Neural progenitor cell (in vitro differentiated cells): ENCODE measurements at regions not wholly inside any gene's neighbourhood (a gene's known extent, or its start where the extent isn't known, plus 50 kb on each side); places are given as distances from the start of the nearest gene placed in this dataset.

Source experiments
- DNase-seq: peaks from one replicate; pipeline ENCODE4 v3.0.0-alpha.2; 2016; ENCODE audit warnings: low spot score
- H2AFZ ChIP-seq: fragments of 200-600 bp; sonication (generic); replicated peaks from 2 replicates; pipeline ENCODE4 v1.6.1; 2016; ENCODE audit warnings: antibody characterized with exemption
- H3F3A ChIP-seq: fragments of 200-600 bp; sonication (generic); 2 replicates; pipeline ENCODE4 v1.6.1; 2016; ENCODE audit warnings: antibody characterized with exemption, low read depth
- H3K27ac ChIP-seq: fragments of 200-600 bp; sonication (generic); 2 replicates; pipeline ENCODE4 v1.5.1; 2016; ENCODE audit warnings: mild to moderate bottlenecking
- H3K27me3 ChIP-seq: fragments of 200-600 bp; sonication (generic); 2 replicates; pipeline ENCODE4 v1.6.1; 2016; ENCODE audit warnings: mild to moderate bottlenecking, moderate library complexity
- H3K36me3 ChIP-seq: fragments of 200-600 bp; sonication (generic); 2 replicates; pipeline ENCODE4 v1.5.1; 2016
- H3K4me1 ChIP-seq: fragments of 200-600 bp; sonication (generic); 2 replicates; pipeline ENCODE4 v1.6.1; 2016; ENCODE audit warnings: mixed run types
- H3K4me2 ChIP-seq: fragments of 200-600 bp; sonication (generic); 2 replicates; pipeline ENCODE4 v1.6.1; 2016
- H3K4me3 ChIP-seq: fragments of 200-600 bp; sonication (generic); 2 replicates; pipeline ENCODE4 v1.5.1; 2016
- H3K79me2 ChIP-seq: fragments of 200-600 bp; sonication (generic); 2 replicates; pipeline ENCODE4 v1.6.1; 2016; ENCODE audit warnings: low read depth
- H3K9ac ChIP-seq: fragments of 200-600 bp; sonication (generic); 2 replicates; pipeline ENCODE4 v1.6.1; 2016
- H3K9me3 ChIP-seq: fragments of 200-600 bp; sonication (generic); 2 replicates; pipeline ENCODE4 v1.5.1; 2016; ENCODE audit warnings: low read depth
- H4K20me1 ChIP-seq: fragments of 200-600 bp; sonication (generic); 2 replicates; pipeline ENCODE4 v1.6.1; 2016; ENCODE audit warnings: low read depth
- H3K27ac Mint-ChIP-seq: 3 replicates; pipeline ENCODE4 v1.8.0; 2021; ENCODE audit warnings: mixed read lengths
- H3K27me3 Mint-ChIP-seq: 2 replicates; pipeline ENCODE4 v1.8.0; 2022; ENCODE audit warnings: low read depth, mild to moderate bottlenecking, inconsistent platforms, moderate library complexity, mixed read lengths; ENCODE audit not compliant: insufficient read depth
- H3K36me3 Mint-ChIP-seq: 3 replicates; pipeline ENCODE4 v1.8.0; 2021; ENCODE audit warnings: mixed read lengths
- H3K4me1 Mint-ChIP-seq: 3 replicates; pipeline ENCODE4 v1.8.0; 2021; ENCODE audit warnings: mixed read lengths
- H3K4me3 Mint-ChIP-seq: 3 replicates; pipeline ENCODE4 v1.8.0; 2021; ENCODE audit warnings: mild to moderate bottlenecking, moderate library complexity, mixed read lengths
- H3K9me3 Mint-ChIP-seq: 3 replicates; pipeline ENCODE4 v1.8.0; 2020; ENCODE audit warnings: mixed read lengths
- CTCF ChIP-seq: fragments of 200-600 bp; sonication (generic); IDR thresholded peaks from 2 replicates; pipeline ENCODE4 v1.5.1; 2017; ENCODE audit warnings: antibody characterized with exemption, mild to moderate bottlenecking
- EZH2 ChIP-seq: fragments of 200-600 bp; sonication (generic); IDR thresholded peaks from 2 replicates; pipeline ENCODE4 v1.6.1; 2017; ENCODE audit warnings: antibody characterized with exemption, mild to moderate bottlenecking, moderate library complexity
- EZH2phosphoT487 ChIP-seq: fragments of 200-600 bp; sonication (generic); IDR thresholded peaks from 2 replicates; pipeline ENCODE4 v1.6.1; 2017; ENCODE audit warnings: antibody characterized with exemption

- Histone ChIP-seq H3K4me3 (no peak overlapping the region), H3K4me1 (no peaks in the 10 kb centered on the region), H3K9me3 (no peaks in the 10 kb centered on the region), H3K79me2 (no peaks in the 10 kb centered on the region), H3F3A (no peaks in the 10 kb centered on the region), H3K27me3 (no peaks in the 10 kb centered on the region), H3K9ac (no peak overlapping the region), H3K27ac (no peak overlapping the region), H2AFZ (no peak overlapping the region), H3K36me3 (no peaks in the 10 kb centered on the region), H4K20me1 (no peaks in the 10 kb centered on the region), H3K4me2 (no peak overlapping the region)
- TF ChIP-seq EZH2 (no peak), CTCF (no peak), EZH2phosphoT487 (no peak)
- Mint-ChIP-seq H3K36me3 (no peaks in the 10 kb centered on the region), H3K27me3 (peaks cover 9% of the 10 kb centered on the region), H3K9me3 (no peaks in the 10 kb centered on the region), H3K27ac (no peak overlapping the region), H3K4me1 (no peaks in the 10 kb centered on the region), H3K4me3 (no peak overlapping the region)
- DNase-seq: no peak
These were observed 62.7 kb upstream of the NBL1 start for GRCh38 chr1:19581381-19581780.

- no peaks in the 10 kb centered on the region for H3K27me3 ChIP-seq
- H2AFZ ChIP-seq: no peak overlapping the region
- H3K79me2 ChIP-seq: no peaks in the 10 kb centered on the region
- no peak overlapping the region for H3K4me3 ChIP-seq
- H3K27me3 Mint-ChIP-seq: peaks cover 10% of the 10 kb centered on the region
- H3F3A ChIP-seq: no peaks in the 10 kb centered on the region
- no peak overlapping the region for H3K27ac Mint-ChIP-seq
- no peaks in the 10 kb centered on the region for H4K20me1 ChIP-seq
- no peaks in the 10 kb centered on the region for H3K36me3 ChIP-seq
- H3K4me2 ChIP-seq: no peak overlapping the region
- no peak overlapping the region for H3K27ac ChIP-seq
- H3K9me3 Mint-ChIP-seq: no peaks in the 10 kb centered on the region
- no peak for TF ChIP-seq EZH2
- no peak for TF ChIP-seq EZH2phosphoT487
- no peak for TF ChIP-seq CTCF
- H3K4me3 Mint-ChIP-seq: no peak overlapping the region
- no peak overlapping the region for H3K9ac ChIP-seq
- H3K9me3 ChIP-seq: no peaks in the 10 kb centered on the region
- DNase-seq: no peak
- no peaks in the 10 kb centered on the region for H3K4me1 Mint-ChIP-seq
- H3K4me1 ChIP-seq: no peaks in the 10 kb centered on the region
- H3K36me3 Mint-ChIP-seq: no peaks in the 10 kb centered on the region
These were observed 66.5 kb upstream of the NBL1 start for GRCh38 chr1:19577561-19577960.

DNA sequence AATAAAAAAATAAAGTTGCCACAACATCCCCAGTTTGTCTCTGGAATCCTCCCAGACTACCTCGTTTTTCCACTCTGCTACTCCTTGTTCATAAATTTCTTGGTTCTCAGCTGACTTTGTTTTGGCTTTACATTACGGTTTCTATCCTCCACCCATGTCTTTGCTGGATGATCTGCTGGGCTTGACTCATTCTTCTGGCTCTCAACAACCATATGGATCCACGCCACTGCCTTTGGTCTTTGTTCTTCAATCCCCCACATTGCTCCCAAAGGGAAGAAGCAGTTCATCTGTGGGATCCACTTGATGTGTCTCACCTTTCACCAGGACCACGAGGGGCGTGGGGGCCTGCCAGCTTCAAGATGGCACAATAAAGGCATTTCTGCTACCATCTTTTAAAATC, 67.1 kb upstream of the NBL1 start:
- no peak overlapping the region for H3K4me3 ChIP-seq
- H4K20me1 ChIP-seq: no peaks in the 10 kb centered on the region
- H3K36me3 ChIP-seq: no peaks in the 10 kb centered on the region
- H3K27ac ChIP-seq: no peak overlapping the region
- peaks cover 8% of the 10 kb centered on the region for H3K27me3 Mint-ChIP-seq
- H3K79me2 ChIP-seq: no peaks in the 10 kb centered on the region
- no peaks in the 10 kb centered on the region for H3K9me3 ChIP-seq
- no peak for TF ChIP-seq CTCF
- TF ChIP-seq EZH2phosphoT487: no peak
- no peak for TF ChIP-seq EZH2
- no peaks in the 10 kb centered on the region for H3K4me1 Mint-ChIP-seq
- H3K27me3 ChIP-seq: no peaks in the 10 kb centered on the region
- no peak overlapping the region for H3K9ac ChIP-seq
- H3K4me3 Mint-ChIP-seq: no peak overlapping the region
- H3K4me2 ChIP-seq: no peak overlapping the region
- no peaks in the 10 kb centered on the region for H3K4me1 ChIP-seq
- DNase-seq: no peak
- no peak overlapping the region for H3K27ac Mint-ChIP-seq
- H2AFZ ChIP-seq: no peak overlapping the region
- no peaks in the 10 kb centered on the region for H3K9me3 Mint-ChIP-seq
- H3K36me3 Mint-ChIP-seq: no peaks in the 10 kb centered on the region
- no peaks in the 10 kb centered on the region for H3F3A ChIP-seq

- no peaks in the 10 kb centered on the region for H3K4me1 Mint-ChIP-seq
- Histone ChIP-seq H3K36me3 (no peaks in the 10 kb centered on the region), H3K27me3 (no peaks in the 10 kb centered on the region), H3K27ac (no peak overlapping the region), H3K4me2 (no peak overlapping the region), H4K20me1 (no peaks in the 10 kb centered on the region), H3F3A (no peaks in the 10 kb centered on the region), H3K4me3 (no peak overlapping the region), H3K9me3 (no peaks in the 10 kb centered on the region), H3K79me2 (no peaks in the 10 kb centered on the region), H2AFZ (no peak overlapping the region), H3K9ac (no peak overlapping the region), H3K4me1 (no peaks in the 10 kb centered on the region)
- H3K36me3 Mint-ChIP-seq: no peaks in the 10 kb centered on the region
- no peak overlapping the region for H3K27ac Mint-ChIP-seq
- TF ChIP-seq EZH2phosphoT487 (no peak), CTCF (no peak), EZH2 (no peak)
- peaks cover 2% of the 10 kb centered on the region for H3K27me3 Mint-ChIP-seq
- DNase-seq: no peak
- H3K4me3 Mint-ChIP-seq: no peak overlapping the region
- H3K9me3 Mint-ChIP-seq: no peaks in the 10 kb centered on the region
These were observed 74.3 kb upstream of the NBL1 start for GRCh38 chr1:19569786-19570185.
